ENCODE measurements at regions not wholly inside any gene's neighbourhood (a gene's known extent, or its start where the extent isn't known, plus 50 kb on each side); places are given as distances from the start of the nearest gene placed in this dataset.
A peak's percentile ranks its signal among the peaks of the same experiment; 100 is the strongest.

- TF ChIP-seq MAX (IDR thresholded peaks at IDR 0.05): 0 out of 2 replicates have a peak, but pooled peaks have one; percentile 18
- no peak for TF ChIP-seq EGR1 (IDR thresholded peaks at IDR 0.05; ENCODE audit: low read depth)
- TF ChIP-seq POLR2A (IDR thresholded peaks at IDR 0.05; ENCODE audit: borderline replicate concordance, extremely low read depth, insufficient read depth, insufficient read length): no peak
- TF ChIP-seq TCF7L2 (IDR thresholded peaks at IDR 0.05; ENCODE audit: borderline replicate concordance, extremely low read depth, insufficient read depth, insufficient read length): no peak
- TF ChIP-seq CEBPB (IDR thresholded peaks at IDR 0.05; ENCODE audit: low read depth): no peak
- peak in 2 of 3 experiments; percentile 5 to 12; a peak in 1 of 6 replicates for TF ChIP-seq CTCF (IDR thresholded peaks at IDR 0.05 in 2 of 3, conservative IDR thresholded peaks at IDR 0.05 in 1 of 3; ENCODE audit: borderline replicate concordance in 1 of 3, insufficient read depth in 1 of 3, low read depth in 2 of 3, low read length in 2 of 3)
- TF ChIP-seq EZH2 (IDR thresholded peaks at IDR 0.05): no peak
- TF ChIP-seq REST (IDR thresholded peaks at IDR 0.05; ENCODE audit: low read depth): no peak
Observed at GRCh38 chr13:97124915-97125809, 97.0 kb upstream of the MBNL2 start.
